Mesothelial cell of epicardium (in vitro differentiated cells): ENCODE measurements at regions not wholly inside any gene's neighbourhood (a gene's known extent, or its start where the extent isn't known, plus 50 kb on each side); places are given as distances from the start of the nearest gene placed in this dataset.

Experiments
- DNase-seq, 2 experiments: peaks; one replicate each; pipeline ENCODE4 v3.0.0; 2021; ENCODE audit warnings: low spot score in 2 of 2; ENCODE audit not compliant: unreplicated experiment in 2 of 2
- H3K27ac Mint-ChIP-seq: 2 replicates; pipeline ENCODE4 v1.8.0; 2021; ENCODE audit warnings: mixed read lengths
- H3K27me3 Mint-ChIP-seq: 2 replicates; pipeline ENCODE4 v1.8.0; 2021; ENCODE audit warnings: low read depth, mixed read lengths
- H3K36me3 Mint-ChIP-seq: 2 replicates; pipeline ENCODE4 v1.8.0; 2021; ENCODE audit warnings: mixed read lengths
- H3K4me1 Mint-ChIP-seq: 2 replicates; pipeline ENCODE4 v1.8.0; 2021; ENCODE audit warnings: mixed read lengths
- H3K4me3 Mint-ChIP-seq: 2 replicates; pipeline ENCODE4 v1.8.0; 2021; ENCODE audit warnings: mild to moderate bottlenecking, moderate library complexity, mixed read lengths
- H3K9me3 Mint-ChIP-seq: 2 replicates; pipeline ENCODE4 v1.8.0; 2021; ENCODE audit warnings: mixed read lengths
- CTCF ChIP-seq: fragments of 200-600 bp; sonication (generic); IDR thresholded peaks from one replicate; pipeline ENCODE4 v1.5.0; 2021; ENCODE audit warnings: antibody characterized with exemption; ENCODE audit not compliant: unreplicated experiment

- peak overlapping the region; percentile 93 for H3K27ac Mint-ChIP-seq
- H3K36me3 Mint-ChIP-seq, result peaks cover 1% of the 10 kb centered on the region
- H3K27me3 Mint-ChIP-seq, result no peaks in the 10 kb centered on the region
- H3K9me3 Mint-ChIP-seq, result peaks cover 37% of the 10 kb centered on the region
- TF ChIP-seq CTCF, result no peak
- peaks cover 26% of the 10 kb centered on the region for H3K4me1 Mint-ChIP-seq
- no peak overlapping the region for H3K4me3 Mint-ChIP-seq
- no peak for DNase-seq
Observed at GRCh38 chrX:20363275-20363674, 96.6 kb upstream of the RPS6KA3 start.

GRCh38 chrX:20362268-20363267 lies 95.9 kb upstream of the RPS6KA3 start:
- peaks cover 44% of the 10 kb centered on the region for H3K9me3 Mint-ChIP-seq
- peak overlapping the region; percentile 11 for H3K4me3 Mint-ChIP-seq
- H3K36me3 Mint-ChIP-seq, result peaks cover 1% of the 10 kb centered on the region
- no peak for DNase-seq
- H3K27ac Mint-ChIP-seq, result peak overlapping the region; percentile 93
- no peak for TF ChIP-seq CTCF
- no peaks in the 10 kb centered on the region for H3K27me3 Mint-ChIP-seq
- H3K4me1 Mint-ChIP-seq, result peaks cover 26% of the 10 kb centered on the region

- Mint-ChIP-seq H3K4me3 (peak overlapping the region; percentile 33), H3K36me3 (peaks cover 1% of the 10 kb centered on the region), H3K27me3 (no peaks in the 10 kb centered on the region), H3K27ac (peak overlapping the region; percentile 93), H3K4me1 (peaks cover 26% of the 10 kb centered on the region), H3K9me3 (peaks cover 48% of the 10 kb centered on the region)
- no peak for TF ChIP-seq CTCF
- no peak for DNase-seq
Observed at GRCh38 chrX:20361890-20362262, 95.2 kb upstream of the RPS6KA3 start.

GRCh38 chrX:20361081-20361889 lies 94.6 kb upstream of the RPS6KA3 start:
- TF ChIP-seq CTCF, result no peak
- H3K27ac Mint-ChIP-seq, result peak overlapping the region; percentile 93
- H3K4me3 Mint-ChIP-seq, result peak overlapping the region; percentile 33
- peaks cover 1% of the 10 kb centered on the region for H3K36me3 Mint-ChIP-seq
- peaks cover 26% of the 10 kb centered on the region for H3K4me1 Mint-ChIP-seq
- DNase-seq, result no peak
- H3K9me3 Mint-ChIP-seq, result peaks cover 51% of the 10 kb centered on the region
- no peaks in the 10 kb centered on the region for H3K27me3 Mint-ChIP-seq

GRCh38 chrX:20355187-20355586 lies 88.5 kb upstream of the RPS6KA3 start:
- DNase-seq, result no peak
- H3K9me3 Mint-ChIP-seq, result peaks cover 52% of the 10 kb centered on the region
- H3K4me3 Mint-ChIP-seq, result no peak overlapping the region
- no peaks in the 10 kb centered on the region for H3K27me3 Mint-ChIP-seq
- peaks cover 1% of the 10 kb centered on the region for H3K36me3 Mint-ChIP-seq
- H3K4me1 Mint-ChIP-seq, result peaks cover 4% of the 10 kb centered on the region
- no peak for TF ChIP-seq CTCF
- H3K27ac Mint-ChIP-seq, result no peak overlapping the region
